GM21526 (cell line): ENCODE measurements at regions not wholly inside any gene's neighbourhood (a gene's known extent, or its start where the extent isn't known, plus 50 kb on each side); places are given as distances from the start of the nearest gene placed in this dataset.

Experiments
- ATAC-seq: cut with Tn5 transposase; IDR thresholded peaks from one replicate; pipeline ENCODE4 v1.9.1; 2021; ENCODE audit warnings: moderate library complexity; ENCODE audit not compliant: unreplicated experiment, low FRiP score

DNA sequence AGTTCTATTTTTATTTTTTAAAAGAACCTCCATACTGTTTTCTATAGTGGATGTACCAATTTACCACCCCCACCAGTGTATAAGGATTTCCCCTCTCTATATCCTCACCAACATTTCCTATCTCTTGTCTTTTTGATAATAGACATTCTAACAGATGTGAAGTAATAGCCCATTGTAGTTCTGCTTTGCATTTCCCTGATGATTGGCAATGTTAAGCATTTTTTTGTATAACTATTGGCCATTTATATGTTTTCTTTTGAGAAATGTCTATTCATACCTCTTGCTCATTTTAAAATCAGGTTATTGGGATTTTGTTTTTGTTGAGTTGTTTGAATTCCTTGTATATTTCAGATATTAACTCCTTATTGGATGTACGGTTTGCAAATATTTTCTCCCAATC is 251.1 kb upstream of the HTR2C start:
- no peak for ATAC-seq

DNA sequence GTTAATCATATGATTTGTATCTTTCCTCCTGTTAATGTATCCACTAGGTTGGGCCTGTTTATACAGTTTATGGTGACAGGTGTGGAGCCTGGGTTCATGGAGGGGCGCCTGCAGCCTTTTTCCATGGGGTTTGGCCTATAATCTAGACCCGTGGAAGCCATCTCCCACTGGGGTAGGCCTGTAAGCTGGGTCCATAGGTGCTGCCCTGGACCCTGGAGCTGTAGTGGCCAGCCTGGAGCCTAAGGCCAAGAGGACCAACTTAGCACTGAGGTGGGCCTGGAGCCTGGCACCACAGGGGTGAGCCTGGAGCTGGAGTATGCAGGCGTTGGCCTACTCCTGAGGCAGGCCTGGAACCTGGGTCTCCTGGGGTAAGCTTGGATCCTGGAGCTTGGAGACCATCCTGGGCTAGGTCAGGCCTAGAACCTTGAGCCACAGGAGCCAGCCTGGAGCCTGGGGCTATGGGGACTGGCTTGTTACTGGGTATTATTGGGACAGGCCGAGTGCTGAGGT is 249.4 kb upstream of the HTR2C start:
- no peak for ATAC-seq

DNA sequence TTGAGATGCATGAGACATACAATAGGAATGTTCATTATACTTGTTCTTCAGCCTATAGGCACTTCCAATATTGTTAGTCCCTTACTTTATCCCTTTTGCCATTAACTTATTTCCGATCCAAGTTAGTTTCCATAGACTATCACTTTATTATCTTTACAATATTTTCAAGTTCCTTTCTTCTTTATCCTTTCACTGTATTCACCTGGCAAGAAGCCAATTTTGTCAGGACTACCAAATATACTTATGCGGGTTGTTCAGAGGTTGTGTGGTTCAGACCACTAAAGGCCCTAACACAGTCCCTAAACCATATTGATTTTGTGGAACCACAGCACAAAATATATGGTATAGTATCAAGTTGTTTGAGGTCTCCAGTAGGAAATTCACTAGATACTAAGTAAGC is 245.0 kb upstream of the HTR2C start:
- ATAC-seq: no peak

DNA sequence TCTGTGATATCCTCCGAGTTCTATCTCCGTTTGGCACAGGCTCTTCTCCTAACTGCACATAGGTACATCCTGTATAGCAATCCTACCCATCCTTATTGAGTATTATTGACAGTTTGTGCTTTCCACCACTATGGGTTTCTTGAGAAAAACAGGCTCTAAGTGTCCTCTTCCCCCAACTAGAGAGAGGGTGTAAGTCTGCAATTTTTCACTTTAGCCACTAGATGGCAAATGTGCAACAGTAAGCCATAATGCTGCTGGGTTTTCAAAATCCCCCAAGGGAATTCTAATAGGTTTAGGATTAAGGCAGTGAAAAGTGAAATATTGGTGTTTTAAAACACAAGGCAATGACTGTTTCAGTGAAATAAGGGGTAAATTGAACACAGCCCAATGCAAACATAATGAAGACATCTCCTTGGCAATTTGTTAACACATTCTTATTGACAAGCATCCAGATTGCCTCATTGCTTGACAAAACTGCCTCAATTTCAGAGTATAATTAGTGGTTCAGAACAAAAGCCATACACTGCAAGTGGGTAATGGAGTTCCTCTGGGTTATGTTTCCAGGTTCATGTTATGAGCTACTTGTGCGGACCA is 239.0 kb upstream of the HTR2C start:
- peak; percentile 89 for ATAC-seq

DNA sequence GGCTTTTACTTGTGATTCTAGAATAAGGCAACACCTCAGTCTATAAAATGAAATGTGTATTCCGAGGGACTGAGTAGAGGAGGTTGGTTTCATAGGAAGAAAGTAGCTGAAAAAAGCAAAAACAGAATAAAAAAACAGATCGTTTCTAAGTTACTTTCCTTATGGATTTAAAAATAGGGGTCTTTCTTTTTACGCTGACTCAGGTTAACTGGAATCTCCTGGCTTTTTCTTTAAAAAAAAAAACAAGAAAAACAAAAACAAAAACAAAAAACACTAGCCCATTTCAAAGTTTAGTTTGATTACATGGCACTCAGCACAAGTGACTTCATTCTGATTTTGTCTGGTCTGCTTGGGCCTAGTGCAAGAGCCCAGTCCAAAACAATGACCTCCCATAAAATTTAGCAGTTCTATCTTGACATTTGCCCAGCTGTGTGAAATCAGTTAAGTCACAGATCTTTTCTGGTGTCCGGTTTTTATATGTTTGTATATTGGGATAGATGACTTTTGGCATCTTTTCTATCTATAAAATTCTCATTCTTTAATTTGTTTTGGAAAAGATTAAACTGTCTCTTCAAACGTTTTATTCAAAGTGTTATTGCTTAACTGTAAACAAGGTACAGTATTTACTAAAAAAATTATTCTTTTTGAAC is 222.7 kb upstream of the HTR2C start:
- no peak for ATAC-seq

DNA sequence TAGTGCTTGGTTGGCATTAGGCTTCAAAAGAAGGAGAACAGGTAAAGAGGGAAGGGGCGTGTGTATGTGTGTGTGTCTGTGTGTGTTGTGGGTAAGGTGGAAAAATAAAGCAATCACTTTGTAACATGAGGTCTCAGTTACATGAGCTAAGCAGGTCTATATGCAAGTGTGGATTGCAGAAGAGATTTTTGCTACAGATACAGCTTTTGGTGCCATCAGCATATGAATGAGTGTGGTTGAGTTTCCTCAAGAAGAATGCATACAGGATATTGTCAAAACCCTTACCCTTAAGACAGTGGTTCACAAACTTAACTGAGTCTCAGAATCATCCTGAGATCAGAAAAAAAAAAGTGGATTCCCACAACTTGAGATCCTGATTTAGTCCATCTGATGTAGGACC is 220.5 kb upstream of the HTR2C start:
- ATAC-seq: no peak

DNA sequence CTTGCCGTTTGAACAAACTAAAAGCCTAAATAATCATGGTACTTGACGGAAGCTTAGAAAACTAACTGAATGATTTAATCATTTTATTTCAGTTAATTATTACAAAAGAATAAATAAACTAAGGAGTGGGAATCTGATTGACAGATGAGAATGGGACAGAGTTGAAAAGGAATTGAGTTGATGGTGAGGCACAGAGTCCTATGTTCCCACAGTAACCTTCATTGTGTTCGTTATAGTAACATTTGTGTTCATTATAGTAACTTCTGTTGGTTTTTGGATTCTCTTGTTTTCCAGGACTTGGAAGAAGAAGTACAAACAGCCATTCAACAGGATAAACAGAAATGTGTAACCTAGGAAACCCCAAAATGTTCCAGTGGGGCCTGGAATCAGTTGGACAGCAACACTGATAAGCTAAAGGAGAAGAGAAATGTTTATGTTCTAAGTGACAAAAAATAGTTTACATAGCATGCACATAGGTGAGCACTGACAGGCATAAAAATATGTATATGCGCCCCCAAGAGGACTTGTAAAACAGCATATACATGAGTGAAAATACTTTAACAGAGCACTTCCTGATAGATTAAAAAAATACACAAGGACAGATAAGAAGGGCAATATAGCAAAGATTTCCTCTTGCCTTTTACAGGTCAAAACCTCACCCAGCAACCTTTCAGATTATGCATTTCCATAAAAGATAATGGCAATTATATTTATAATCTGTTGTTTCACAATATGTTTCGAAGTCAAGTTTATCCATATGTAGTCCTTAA is 218.6 kb upstream of the HTR2C start:
- no peak for ATAC-seq

DNA sequence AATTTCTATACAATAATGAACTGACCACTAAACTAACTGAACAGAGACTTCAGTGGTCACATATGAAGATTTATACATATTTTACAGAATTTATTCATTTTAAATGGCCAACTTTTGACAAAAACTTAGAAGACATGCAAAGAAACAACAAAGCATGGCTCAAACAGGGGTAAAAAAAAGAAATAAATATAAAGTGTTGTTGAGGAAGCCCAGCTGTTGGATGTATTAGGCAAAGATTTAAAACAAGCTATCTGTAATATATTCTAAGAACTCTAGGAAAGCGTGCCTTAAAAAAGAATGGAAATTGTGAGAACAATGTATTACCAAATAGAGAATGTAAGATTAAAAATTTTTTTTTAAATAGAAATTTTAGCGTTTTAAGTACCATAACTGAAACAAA is 210.9 kb upstream of the HTR2C start:
- no peak for ATAC-seq

DNA sequence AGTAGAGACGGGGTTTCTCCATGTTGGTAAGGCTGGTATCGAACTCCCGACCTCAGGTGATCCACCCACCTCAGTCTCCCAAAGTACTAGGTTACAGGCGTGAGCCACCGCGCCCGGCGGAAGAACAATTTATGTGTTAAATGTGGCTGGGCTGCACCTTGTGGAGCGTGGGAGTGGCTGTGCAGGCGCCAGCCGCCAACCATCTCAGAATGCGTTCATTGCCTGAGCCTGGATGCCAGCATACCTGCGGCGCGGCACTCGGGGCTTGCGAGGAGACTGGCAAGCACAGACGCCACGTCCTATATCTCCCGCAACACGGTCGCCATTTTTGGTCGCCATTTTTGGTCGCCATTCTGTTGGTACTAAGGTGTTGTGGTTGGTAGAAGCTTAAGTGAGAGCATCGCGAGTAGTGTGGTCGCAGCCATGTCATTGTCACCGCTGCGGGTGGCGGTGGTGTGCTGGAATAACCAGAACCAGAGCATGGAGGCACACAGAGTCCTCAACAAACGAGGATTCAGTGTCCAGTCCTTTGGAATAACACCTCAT is 193.6 kb upstream of the HTR2C start:
- ATAC-seq: no peak
